H7 (cell line): ENCODE measurements at regions not wholly inside any gene's neighbourhood (a gene's known extent, or its start where the extent isn't known, plus 50 kb on each side); places are given as distances from the start of the nearest gene placed in this dataset.

Experiments used
- DNase-seq: peaks from one replicate; pipeline ENCODE4 v3.0.0; 2012
- H3K27me3 ChIP-seq: 2 replicates; pipeline ENCODE4 v1.6.0; 2011; ENCODE audit warnings: mild to moderate bottlenecking, low read length; ENCODE audit not compliant: control insufficient read depth, insufficient read depth
- H3K36me3 ChIP-seq: replicated peaks from 2 replicates; pipeline ENCODE4 v1.5.1; 2011; ENCODE audit warnings: low read length; ENCODE audit not compliant: control insufficient read depth, insufficient read depth
- H3K4me3 ChIP-seq: 2 replicates; pipeline ENCODE4 v1.5.1; 2011; ENCODE audit warnings: low read depth, mild to moderate bottlenecking, control low read depth, low read length, moderate library complexity; ENCODE audit not compliant: insufficient read depth

DNA sequence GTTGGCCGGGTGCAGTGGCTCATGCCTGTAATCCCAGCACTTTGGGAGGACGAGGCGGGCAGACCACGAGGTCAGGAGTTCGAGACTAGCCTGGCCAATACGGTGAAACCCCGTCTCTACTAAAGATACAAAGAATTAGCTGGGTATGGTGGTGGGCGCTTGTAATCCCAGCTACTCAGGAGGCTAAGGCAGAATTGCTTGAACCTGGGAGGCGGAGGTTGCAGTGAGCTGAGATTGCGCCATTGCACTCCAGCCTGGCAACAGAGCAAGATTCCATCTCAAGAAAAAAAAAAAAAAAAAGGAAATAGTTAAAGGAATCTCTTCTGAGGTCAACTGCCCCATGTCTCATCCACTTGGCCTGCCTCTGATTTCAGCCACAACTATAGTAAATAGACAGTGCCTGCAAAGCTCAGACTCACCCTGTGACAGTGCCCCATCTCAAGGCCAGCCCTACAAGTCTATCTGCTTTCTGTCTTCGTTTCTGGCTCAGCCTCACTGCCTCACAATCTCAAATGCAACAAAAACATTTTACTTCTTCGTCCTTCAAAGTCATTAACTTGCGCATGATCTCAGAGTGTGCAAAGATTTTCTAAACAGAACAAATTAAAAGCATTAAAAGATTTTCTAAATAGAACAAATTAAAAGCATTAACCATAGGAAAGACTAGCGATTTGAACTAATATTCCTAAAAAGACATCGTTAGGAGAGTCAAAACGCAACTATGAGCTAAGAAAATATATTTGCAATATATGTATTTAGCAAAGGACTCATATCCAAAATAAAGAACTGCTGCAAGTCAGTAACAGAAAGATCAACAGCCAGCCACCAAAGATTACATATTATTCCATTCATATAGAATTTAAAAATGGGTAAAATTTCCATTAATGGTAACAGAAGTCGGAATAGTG lies 65.0 kb upstream of the PRDX6 start:
- Histone ChIP-seq H3K27me3 (no peaks in the 10 kb centered on the region), H3K36me3 (no peaks in the 10 kb centered on the region), H3K4me3 (no peak overlapping the region)
- no peak for DNase-seq

DNA sequence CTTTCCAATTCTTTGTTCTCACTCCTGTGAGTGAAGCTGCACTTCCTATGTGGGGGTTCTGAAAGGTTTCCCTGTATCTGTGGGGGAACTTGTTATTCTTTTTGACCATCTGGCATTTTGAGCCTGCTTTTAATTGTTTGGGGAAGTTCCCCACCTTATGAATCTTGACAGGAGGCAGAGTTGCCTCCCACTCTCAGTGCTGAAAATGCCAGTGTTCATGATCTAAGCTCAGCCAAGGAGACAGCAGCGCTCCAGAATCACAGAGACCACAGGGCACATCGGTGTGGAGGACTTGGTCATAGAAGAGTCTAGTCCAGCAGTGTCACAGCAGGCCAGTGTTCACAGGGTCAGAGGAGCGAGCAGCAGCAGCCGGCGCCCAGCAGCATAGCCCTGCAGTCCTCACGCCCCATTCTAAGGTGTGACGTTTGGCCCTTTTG lies 63.8 kb upstream of the PRDX6 start:
- Histone ChIP-seq H3K4me3 (no peak overlapping the region), H3K27me3 (no peaks in the 10 kb centered on the region), H3K36me3 (no peaks in the 10 kb centered on the region)
- DNase-seq: no peak

DNA sequence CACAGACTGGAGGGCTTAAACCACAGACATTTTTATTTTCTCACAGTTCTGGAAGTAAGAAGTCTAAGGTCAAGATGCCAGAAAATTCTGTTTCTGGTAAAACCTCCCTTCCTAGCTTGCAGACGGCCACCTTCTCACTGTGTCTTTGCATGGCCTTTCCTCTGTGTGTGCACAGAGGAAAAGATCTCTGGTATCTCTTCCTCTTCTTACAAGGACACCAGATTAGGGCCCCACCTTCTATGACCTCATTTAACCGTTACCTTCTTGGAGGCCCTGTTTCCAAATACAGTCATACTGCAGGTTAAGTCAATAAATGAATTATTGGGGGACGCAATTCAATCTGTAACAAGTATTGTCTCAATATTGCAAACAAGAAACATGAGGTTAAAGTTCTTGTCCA lies 63.0 kb upstream of the PRDX6 start:
- Histone ChIP-seq H3K27me3 (no peaks in the 10 kb centered on the region), H3K36me3 (no peaks in the 10 kb centered on the region), H3K4me3 (no peak overlapping the region)
- no peak for DNase-seq

DNA sequence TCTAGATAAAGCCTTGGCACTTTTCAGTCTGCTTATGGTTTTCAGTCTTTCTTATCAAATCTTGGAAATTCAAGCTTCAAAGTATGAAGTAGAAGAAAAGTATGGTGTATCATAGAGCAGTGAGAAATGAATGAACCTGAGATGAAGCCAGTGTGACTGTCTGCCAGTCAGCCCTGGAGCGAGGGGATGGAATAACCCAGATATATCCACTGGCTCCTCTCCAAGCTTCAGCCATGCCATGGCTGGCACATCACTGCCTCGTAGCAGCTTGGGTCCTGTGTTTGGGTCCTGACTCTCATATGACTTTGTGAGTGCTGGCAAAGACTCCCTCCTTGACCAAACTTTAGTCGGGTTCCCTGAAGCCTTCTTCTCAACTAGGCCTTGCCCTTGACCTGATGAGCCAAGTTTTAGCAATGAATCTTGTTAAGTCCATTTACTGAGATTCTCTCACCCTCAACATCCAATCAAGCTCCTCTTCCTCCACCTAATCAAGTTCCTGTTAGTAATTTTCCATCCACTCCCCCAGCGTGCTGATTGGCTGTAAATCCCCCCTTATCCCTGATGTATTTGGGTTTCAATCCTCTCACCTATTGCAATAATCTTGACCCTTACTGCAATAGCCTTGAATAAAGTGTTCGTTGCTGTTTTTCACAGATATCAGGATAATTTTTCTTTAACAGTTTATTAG lies 62.5 kb upstream of the PRDX6 start:
- DNase-seq: no peak
- Histone ChIP-seq H3K4me3 (no peak overlapping the region), H3K36me3 (no peaks in the 10 kb centered on the region), H3K27me3 (no peaks in the 10 kb centered on the region)

DNA sequence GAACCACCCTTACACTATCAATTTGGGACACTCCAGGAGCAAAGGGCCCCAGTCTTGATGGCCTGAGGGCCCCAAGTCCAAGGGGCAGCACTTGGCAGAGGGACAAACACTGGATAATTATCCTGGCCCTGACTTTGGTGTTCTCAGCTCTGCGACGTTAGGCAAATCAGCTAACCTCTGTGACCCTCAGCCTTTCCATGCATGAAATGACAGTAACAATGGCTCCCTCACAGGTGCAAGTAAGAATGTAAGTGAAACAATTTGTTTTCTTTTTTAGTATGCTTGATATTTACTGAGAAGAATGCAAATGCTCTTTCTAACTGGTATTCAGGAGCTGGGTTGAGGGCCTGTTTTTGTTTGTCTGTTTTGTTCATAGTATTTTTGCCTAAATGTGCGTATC lies 61.6 kb upstream of the PRDX6 start:
- DNase-seq: no peak
- no peak overlapping the region for H3K4me3 ChIP-seq
- H3K27me3 ChIP-seq: no peaks in the 10 kb centered on the region
- H3K36me3 ChIP-seq: no peaks in the 10 kb centered on the region

DNA sequence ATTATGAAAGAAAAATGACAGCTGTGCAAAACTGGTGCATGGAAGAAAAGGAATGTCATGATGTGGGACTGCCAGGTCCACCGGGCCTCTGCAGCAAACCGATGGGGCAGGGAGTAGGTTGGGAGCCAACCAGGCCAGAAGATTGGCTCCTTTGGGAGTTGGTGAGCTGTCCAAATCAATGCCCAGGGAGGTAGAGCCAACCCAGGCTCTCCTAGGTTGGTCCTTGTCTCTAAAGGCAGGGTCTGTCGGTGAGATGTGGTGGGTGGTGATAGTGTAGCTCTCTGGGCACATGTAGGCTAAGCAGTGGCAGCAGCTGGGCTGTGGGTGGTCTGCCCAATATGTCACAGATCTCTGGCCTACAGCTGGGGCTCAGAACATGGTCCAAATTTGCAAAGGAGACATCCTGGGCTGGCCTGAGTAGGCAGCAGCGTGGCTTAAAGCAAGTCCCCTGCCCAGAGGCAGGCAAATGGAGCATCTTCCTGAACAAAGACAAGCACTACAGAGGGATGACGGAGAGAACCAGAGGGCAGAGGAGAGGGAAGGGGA lies 61.2 kb upstream of the PRDX6 start:
- Histone ChIP-seq H3K27me3 (no peaks in the 10 kb centered on the region), H3K36me3 (no peaks in the 10 kb centered on the region), H3K4me3 (no peak overlapping the region)
- DNase-seq: no peak

DNA sequence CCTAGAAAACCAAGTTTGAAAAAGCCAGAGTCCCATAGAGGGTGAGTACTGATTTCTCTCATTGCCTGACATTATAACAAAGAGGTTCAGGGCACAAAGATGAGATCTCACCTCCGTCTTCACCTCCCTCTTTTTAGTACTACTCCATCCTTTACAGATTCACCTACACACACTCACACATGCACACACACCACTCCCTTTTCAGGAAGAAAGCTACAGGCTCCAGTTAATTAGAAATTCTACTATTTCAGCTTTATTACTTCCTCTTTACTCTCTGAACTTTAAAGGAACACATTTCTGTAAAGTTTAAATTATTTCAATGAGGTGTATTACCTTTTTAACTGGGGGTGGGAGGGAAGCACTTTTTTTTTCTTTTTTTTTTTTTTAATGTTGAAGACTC lies 59.6 kb upstream of the PRDX6 start:
- H3K36me3 ChIP-seq: no peaks in the 10 kb centered on the region
- DNase-seq: no peak
- no peaks in the 10 kb centered on the region for H3K27me3 ChIP-seq
- no peak overlapping the region for H3K4me3 ChIP-seq

DNA sequence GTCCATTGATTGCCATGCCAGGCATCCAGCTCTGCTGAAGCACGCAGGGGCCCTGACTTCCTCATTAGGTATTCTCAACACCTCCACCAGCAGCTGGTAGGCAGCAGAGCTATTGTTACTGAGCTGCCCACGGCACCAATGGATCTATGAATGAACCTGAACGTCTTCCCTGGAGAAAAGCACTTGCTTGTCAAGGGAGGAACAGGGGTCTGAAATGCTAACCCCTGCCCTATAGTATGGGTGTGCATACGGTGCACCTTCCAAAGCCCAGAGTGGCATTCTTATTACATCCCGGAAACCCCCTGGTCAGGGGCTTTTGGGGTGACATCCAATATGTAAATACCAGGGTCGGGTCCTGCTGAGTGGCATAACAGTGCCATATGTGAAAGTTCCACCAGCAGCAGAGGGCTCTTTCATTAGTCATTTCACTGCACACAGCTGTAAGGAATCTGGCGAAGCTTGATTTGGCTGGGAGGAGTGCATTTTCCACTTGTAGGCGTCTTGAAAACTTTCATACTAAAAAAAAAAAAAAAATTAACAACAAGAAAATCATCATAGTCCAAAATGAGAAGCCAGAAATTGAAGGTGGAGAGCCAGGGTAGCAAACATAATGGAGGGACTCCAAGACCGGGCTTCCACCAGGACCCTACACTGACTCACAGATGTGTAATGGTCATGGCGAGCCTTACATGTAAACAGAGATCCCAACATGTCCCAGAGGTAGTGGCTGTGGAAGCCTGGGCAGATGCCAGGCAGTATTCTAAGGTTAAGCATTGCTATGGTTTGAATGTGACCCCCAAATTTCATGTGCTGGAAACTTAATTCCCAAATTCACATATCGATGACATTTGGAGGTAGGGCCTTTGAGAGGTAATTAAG lies 58.8 kb upstream of the PRDX6 start:
- DNase-seq: no peak
- Histone ChIP-seq H3K27me3 (no peaks in the 10 kb centered on the region), H3K36me3 (no peaks in the 10 kb centered on the region), H3K4me3 (no peak overlapping the region)

DNA sequence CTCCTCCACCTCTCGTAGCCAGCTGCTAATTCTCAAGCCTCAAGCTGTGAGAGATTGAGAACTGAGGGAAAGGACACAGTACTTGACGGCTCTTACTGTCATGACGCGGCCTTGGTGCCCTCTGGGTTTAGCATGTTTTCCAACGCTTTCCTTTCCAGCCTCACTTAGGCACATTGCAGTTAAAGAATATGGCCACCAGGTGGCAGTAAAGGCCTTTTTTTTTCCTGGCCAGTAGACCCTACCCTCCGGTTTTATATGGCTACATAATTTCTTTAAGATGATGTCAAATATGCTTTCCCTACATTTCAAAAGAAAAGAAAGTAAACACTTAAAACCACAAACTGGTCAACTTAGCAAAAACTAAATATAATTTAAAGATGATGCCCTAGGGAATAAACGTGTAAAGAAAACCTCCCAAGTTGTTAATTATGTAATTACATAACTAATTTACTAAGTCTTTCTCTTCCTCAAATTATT lies 56.8 kb upstream of the PRDX6 start:
- peak; percentile 56 for DNase-seq
- no peak overlapping the region for H3K4me3 ChIP-seq

DNA sequence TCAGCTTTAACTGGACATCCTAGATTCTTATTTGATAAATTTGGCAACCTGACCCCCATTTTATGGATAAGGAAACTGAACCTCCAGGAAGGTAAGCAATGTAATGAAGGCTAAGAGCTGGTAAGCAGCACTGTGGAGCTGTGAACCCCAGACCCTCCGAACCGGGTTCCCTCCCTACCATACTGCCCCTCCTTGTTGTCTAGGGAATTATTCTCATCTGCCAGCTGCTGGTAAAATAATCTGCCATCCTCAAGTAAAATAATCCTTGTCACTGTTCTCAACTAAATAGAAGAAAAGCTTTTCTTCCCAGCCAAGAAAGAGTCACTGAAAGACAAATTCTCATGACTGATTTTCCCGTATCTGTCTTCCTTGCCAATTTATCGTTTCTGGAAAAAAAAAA lies 55.8 kb upstream of the PRDX6 start:
- no peaks in the 10 kb centered on the region for H3K36me3 ChIP-seq
- no peak for DNase-seq
- H3K4me3 ChIP-seq: no peak overlapping the region
- H3K27me3 ChIP-seq: no peaks in the 10 kb centered on the region

More for the DNA sequence above, 56.8 kb upstream of the PRDX6 start:
- H3K27me3 ChIP-seq: no peaks in the 10 kb centered on the region
- no peaks in the 10 kb centered on the region for H3K36me3 ChIP-seq

DNA sequence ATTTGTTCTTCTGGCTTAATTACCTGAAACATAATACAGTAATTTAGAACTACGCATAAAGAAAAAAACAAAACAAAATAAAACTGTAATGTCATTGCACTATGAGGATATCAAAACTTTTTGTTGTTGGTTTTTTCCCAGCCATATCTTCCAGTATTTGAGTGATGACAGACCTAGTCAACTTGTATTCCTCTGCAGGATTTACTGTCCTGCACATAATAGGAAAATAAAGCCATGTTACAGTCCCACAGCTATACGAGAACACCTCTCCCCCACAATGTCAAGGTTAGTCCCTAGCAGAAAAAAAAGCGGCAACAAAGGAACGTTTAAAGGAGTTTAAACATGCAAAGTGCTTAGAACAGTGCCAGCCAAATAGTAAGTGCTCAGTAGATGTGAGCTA lies 55.3 kb upstream of the PRDX6 start:
- Histone ChIP-seq H3K4me3 (no peak overlapping the region), H3K36me3 (no peaks in the 10 kb centered on the region), H3K27me3 (no peaks in the 10 kb centered on the region)
- DNase-seq: no peak

DNA sequence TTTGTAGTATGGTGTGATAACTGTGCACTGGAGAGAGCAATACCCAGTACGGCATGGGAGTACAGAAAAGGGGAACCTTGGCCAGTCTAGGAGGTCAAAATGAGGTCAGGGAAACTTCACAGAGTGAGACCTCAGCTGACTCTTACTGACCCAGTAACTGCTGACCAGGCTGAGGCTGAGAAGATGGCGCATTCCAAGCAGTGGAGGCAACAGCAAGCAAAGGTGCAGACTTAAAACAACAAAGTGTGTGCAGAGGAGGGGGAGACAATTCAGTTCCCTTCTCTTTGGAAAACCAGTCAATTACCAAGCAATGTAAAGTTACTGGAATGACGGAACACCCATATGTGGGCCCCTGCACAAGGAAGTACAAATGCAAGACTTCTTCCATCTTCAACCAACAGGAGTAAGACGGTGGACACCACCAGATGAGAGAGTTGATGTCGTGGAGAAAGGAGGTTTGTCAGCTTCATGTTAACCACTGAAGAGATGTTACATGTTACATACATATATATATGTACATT lies 54.6 kb upstream of the PRDX6 start:
- Histone ChIP-seq H3K4me3 (no peak overlapping the region), H3K27me3 (no peaks in the 10 kb centered on the region), H3K36me3 (no peaks in the 10 kb centered on the region)
- no peak for DNase-seq

DNA sequence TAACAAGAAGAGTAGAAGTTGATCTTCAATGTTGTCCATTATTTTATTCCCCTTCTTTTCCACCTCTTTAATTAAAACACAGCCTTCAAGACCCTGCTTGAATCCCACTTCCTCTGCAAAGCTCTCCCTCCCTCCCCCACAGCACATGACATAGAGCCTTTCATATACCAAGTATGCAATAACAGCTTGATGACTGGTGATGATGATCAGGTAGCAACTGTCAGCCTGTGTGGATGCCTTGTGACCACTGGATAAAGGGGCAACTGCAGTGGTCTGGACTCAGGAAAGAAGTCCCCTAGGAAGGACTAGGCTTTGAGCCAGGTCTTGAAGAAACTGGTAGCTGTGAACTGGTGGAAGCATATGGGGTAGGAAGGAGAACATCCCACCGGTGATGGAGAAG lies 53.8 kb upstream of the PRDX6 start:
- H3K27me3 ChIP-seq: no peaks in the 10 kb centered on the region
- H3K4me3 ChIP-seq: no peak overlapping the region
- no peak for DNase-seq
- no peaks in the 10 kb centered on the region for H3K36me3 ChIP-seq

DNA sequence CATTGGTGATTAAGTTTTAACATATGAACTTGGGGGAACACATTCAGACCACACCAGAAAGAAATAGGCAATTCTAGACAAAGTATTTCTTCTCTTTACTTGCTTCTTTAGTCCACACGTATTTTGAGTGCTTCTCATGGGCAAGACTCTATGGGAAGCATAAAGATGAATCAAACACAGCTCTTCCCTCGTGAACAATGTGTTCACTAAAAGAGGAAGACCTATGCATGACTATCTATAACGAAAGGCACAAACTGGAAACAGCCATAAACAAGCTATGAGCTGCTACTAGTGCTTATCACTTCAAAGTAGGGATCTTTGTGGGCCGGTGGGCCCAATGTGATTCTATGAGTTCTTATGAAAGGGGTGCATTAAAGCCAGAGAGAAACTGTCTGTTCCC lies 53.0 kb upstream of the PRDX6 start:
- Histone ChIP-seq H3K27me3 (no peaks in the 10 kb centered on the region), H3K36me3 (no peaks in the 10 kb centered on the region), H3K4me3 (no peak overlapping the region)
- DNase-seq: no peak
